Heart right ventricle (tissue), 16 donors: ENCODE measurements at regions not wholly inside any gene's neighbourhood (a gene's known extent, or its start where the extent isn't known, plus 50 kb on each side); places are given as distances from the start of the nearest gene placed in this dataset.

Experiments
- ATAC-seq, 8 donors: fragments of 200-7000 bp; cut with Tn5 transposase; one replicate each; pipeline ENCODE4 v1.9.1; 2020; ENCODE audit warnings: mild to moderate bottlenecking in 8 of 8, moderate library complexity in 8 of 8, moderate number of reproducible peaks in 1 of 8
- DNase-seq, 2 donors: peaks; one replicate each; pipeline ENCODE4 v3.0.0-alpha.2; 2020
- H3K27ac ChIP-seq, 10 donors: fragments of 200-600 bp; sonication (generic) in 2 of 10; one replicate each; pipeline versions ENCODE4 v1.5.0 to v1.8.0; 2020 to 2022; ENCODE audit warnings: mild to moderate bottlenecking in 3 of 10
- H3K27me3 ChIP-seq, 7 donors: fragments of 200-600 bp; one replicate each; pipeline ENCODE4 v1.8.0; 2021 to 2022; ENCODE audit warnings: mild to moderate bottlenecking in 2 of 7
- H3K36me3 ChIP-seq, 9 donors: fragments of 200-600 bp; sonication (generic) in 1 of 9; one replicate each; pipeline versions ENCODE4 v1.5.0 to v1.8.0; 2020 to 2022; ENCODE audit warnings: mild to moderate bottlenecking in 2 of 9
- H3K4me1 ChIP-seq, 9 donors: fragments of 200-600 bp; sonication (generic) in 1 of 9; one replicate each; pipeline versions ENCODE4 v1.5.0 to v1.8.0; 2020 to 2022; ENCODE audit warnings: mild to moderate bottlenecking in 4 of 9
- H3K4me3 ChIP-seq, 10 donors: fragments of 200-600 bp; sonication (generic) in 2 of 10; one replicate each; pipeline versions ENCODE4 v1.5.0 to v1.8.0; 2020 to 2022; ENCODE audit warnings: mild to moderate bottlenecking in 7 of 10, moderate library complexity in 2 of 10
- H3K9me3 ChIP-seq, 11 donors: fragments of 200-600 bp in 10 of 11; sonication (generic) in 2 of 11; one replicate each; pipeline versions ENCODE4 v1.5.0 to v1.8.0; 2013 to 2022; ENCODE audit warnings: mild to moderate bottlenecking in 2 of 11, control low read depth in 1 of 11, moderate library complexity in 1 of 11
- CTCF ChIP-seq, 9 donors: fragments of 200-600 bp; sonication (generic) in 2 of 9; IDR thresholded peaks; one replicate each; pipeline versions ENCODE4 v1.5.0 to v1.8.0; 2021 to 2022; ENCODE audit warnings: antibody characterized with exemption in 9 of 9, mild to moderate bottlenecking in 5 of 9, moderate library complexity in 1 of 9
- WGBS, 2 donors: extraction: QIAGEN DNeasy Blood & Tissue Kit; methylation state at CpG; one replicate each; pipeline ENCODE4 v1.1.7; 2013; ENCODE audit warnings: inconsistent platforms in 1 of 2; 5-methylcytosine and 5-hydroxymethylcytosine counted together
- intact Hi-C, 10 donors: fragments of 100-400 bp; cut with DNase I; formaldehyde crosslinking; loops; one replicate each; pipeline versions ENCODE4 v1.11.1 to v1.14.2; 2022
- donor health status: Arrhythmogenic right ventricular cardiomyopathy.
- donor health status: ischemic (EF 13 %, LVEDD 7.1; RV severe dilation, severe dysfunction).
- donor health status: healthy with polysubstance abuse.
- donor health status: DM: no; HTN: yes; CAD: no.
- donor health status: DM: no; HTN: no; CAD: no.
- donor health status: ischemic (EF 25% LVEDD 6.9; RV normal size, moderate dysfunction).
- donor health status: ischemic (EF 25% LVEDD 5.7; RV mildly dilated, moderate dysfunction).
- donor health status: healthy.
- donor health status: DM: yes; HTN: yes; CAD: no.
- donor health status: Ischemic cardiomyopathy.
- donor health status: ischemic (EF 35%, LVEDD 5.7; RV mildly dilated, moderate dysfunction).
- donor health status: nonischemic (EF 11% LVEDD 7.7; RV severe dilation, severe dysfunction).
- donor health status: DM: yes; HTN: yes; CAD: no.
- donor health status: PGD.
- donor health status: ischemic (EF 29% LVEDD 5.4; RV normal size, mild dysfunction).
- donor health status: nonischemic (EF 23%, LVEDD 6.1; RV moderate dilation, normal function).

- H3K9me3 ChIP-seq = peaks cover 0 to 19% (median 0%) of the 10 kb centered on the region in 11 donors
- intact Hi-C loops = no loop called here
- peak overlapping the region in 7 of 10 donors; percentile 2 to 59 (median 27) for H3K27ac ChIP-seq
- no peak overlapping the region for H3K4me3 ChIP-seq
- ATAC-seq (peak in 5 of 8 donors; percentile 52 to 76 (median 66)), DNase-seq (no peak)
- no peaks in the 10 kb centered on the region for H3K27me3 ChIP-seq
- no peaks in the 10 kb centered on the region for H3K36me3 ChIP-seq
- peaks cover 0 to 22% (median 0%) of the 10 kb centered on the region in 9 donors for H3K4me1 ChIP-seq
- no peak for TF ChIP-seq CTCF (IDR thresholded peaks at IDR 0.05)
- 57 to 61% methylated on average over 2 of the region's 2 CpGs for WGBS, 2 donors
Observed at GRCh38 chr6:74534465-74535211, 671.2 kb downstream of the COL12A1 start.

- H3K9me3 ChIP-seq = peaks cover 0 to 26% (median 7%) of the 10 kb centered on the region in 11 donors
- no peak for TF ChIP-seq CTCF (IDR thresholded peaks at IDR 0.05)
- no peak overlapping the region for H3K4me3 ChIP-seq
- ATAC-seq = no peak
- no peaks in the 10 kb centered on the region for H3K4me1 ChIP-seq
- intact Hi-C loops = no loop called here
- 43% methylated on average over 1 of the region's 1 CpG for WGBS, 2 donors
- no peak overlapping the region for H3K27ac ChIP-seq
- H3K36me3 ChIP-seq = no peaks in the 10 kb centered on the region
- H3K27me3 ChIP-seq = no peaks in the 10 kb centered on the region
- DNase-seq = no peak
Observed at GRCh38 chr6:74519163-74519562, 686.7 kb downstream of the COL12A1 start.

- Histone ChIP-seq H3K27me3 (no peaks in the 10 kb centered on the region), H3K4me3 (no peak overlapping the region), H3K27ac (no peak overlapping the region), H3K9me3 (peaks cover 0 to 27% (median 7%) of the 10 kb centered on the region in 11 donors), H3K4me1 (no peaks in the 10 kb centered on the region), H3K36me3 (no peaks in the 10 kb centered on the region)
- 67 to 80% methylated on average over 1 of the region's 1 CpG for WGBS, 2 donors
- no peak for TF ChIP-seq CTCF (IDR thresholded peaks at IDR 0.05)
- ATAC-seq = no peak
- intact Hi-C loops = no loop called here
- DNase-seq = no peak
Observed at GRCh38 chr6:74518035-74518434, 687.8 kb downstream of the COL12A1 start.

DNA sequence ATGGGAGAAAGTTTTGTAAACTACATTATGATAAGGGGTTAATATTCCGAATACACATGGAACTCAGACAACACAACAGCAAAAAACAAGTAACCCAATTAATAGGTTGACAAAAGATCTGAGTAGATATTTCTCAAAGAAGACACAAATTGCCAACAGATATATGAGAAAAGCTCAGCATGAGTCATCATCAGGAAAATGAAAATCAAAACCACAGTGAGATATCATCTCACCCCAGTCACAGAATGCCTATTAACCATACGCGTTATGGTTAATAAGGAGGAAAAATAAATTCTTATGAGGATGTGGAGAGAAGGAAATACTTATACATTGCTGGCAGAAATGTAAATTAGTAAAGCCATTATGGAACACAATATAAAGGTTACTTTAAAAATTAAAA, 695.0 kb downstream of the COL12A1 start:
- no peak for DNase-seq
- Histone ChIP-seq H3K27me3 (no peaks in the 10 kb centered on the region), H3K36me3 (no peaks in the 10 kb centered on the region), H3K4me1 (no peaks in the 10 kb centered on the region), H3K4me3 (no peak overlapping the region), H3K9me3 (peaks cover 0 to 66% (median 19%) of the 10 kb centered on the region in 11 donors), H3K27ac (no peak overlapping the region)
- TF ChIP-seq CTCF (IDR thresholded peaks at IDR 0.05) = no peak
- intact Hi-C loops = no loop called here
- ATAC-seq = no peak
- WGBS, 2 donors = 93% methylated on average over 3 of the region's 3 CpGs
